IMR-90 (cell line): ENCODE measurements at regions not wholly inside any gene's neighbourhood (a gene's known extent, or its start where the extent isn't known, plus 50 kb on each side); places are given as distances from the start of the nearest gene placed in this dataset.

Source experiments
- ATAC-seq: fragments of 200-7000 bp; cut with Tn5 transposase; 2 replicates; pipeline ENCODE4 v1.9.1; 2020; ENCODE audit warnings: low read depth, mild to moderate bottlenecking, moderate library complexity
- BruUV-seq: library from RNA; stranded (reverse); fragments of 400-500 nt; replicated peaks from 2 replicates; lab custom pipeline; 2021; lab: Mats Ljungman, UMichigan
- CTCF ChIA-PET: fragments of 300-600 bp; formaldehyde crosslinking; extraction: SDS; loops from one replicate; lab custom pipeline; 2021; ENCODE audit warnings: antibody characterized with exemption; lab: Yijun Ruan, JAX
- POLR2A ChIA-PET: fragments of 300-600 bp; sonication (Branson Sonifier 250); formaldehyde crosslinking; loops from one replicate; lab custom pipeline; 2022; ENCODE audit warnings: antibody characterized with exemption; ENCODE audit not compliant: unreplicated experiment; lab: Charles Lee
- DNase-seq: peaks from one replicate; pipeline ENCODE4 v3.0.0; 2013
- H2AFZ ChIP-seq: replicated peaks from 2 replicates; pipeline ENCODE3; 2013; ENCODE audit warnings: low read length, mild to moderate bottlenecking; ENCODE audit not compliant: poor library complexity
- H2AK5ac ChIP-seq: 2 replicates; pipeline ENCODE4 v1.6.1; 2013; ENCODE audit warnings: low read depth, low read length, inconsistent platforms
- H2AK9ac ChIP-seq: replicated peaks from 2 replicates; pipeline ENCODE3; 2013; ENCODE audit warnings: mild to moderate bottlenecking, low read depth, low read length, moderate library complexity; ENCODE audit not compliant: poor library complexity
- H2BK120ac ChIP-seq: 2 replicates; pipeline ENCODE4 v1.6.1; 2013; ENCODE audit warnings: low read depth, low read length, inconsistent platforms
- H2BK15ac ChIP-seq: 3 replicates; pipeline ENCODE4 v1.6.1; 2013; ENCODE audit warnings: low read depth, low read length, inconsistent platforms
- H2BK20ac ChIP-seq: 2 replicates; pipeline ENCODE4 v1.6.1; 2013; ENCODE audit warnings: low read depth, mild to moderate bottlenecking, inconsistent platforms, low read length, moderate library complexity
- H2BK5ac ChIP-seq: 2 replicates; pipeline ENCODE4 v1.6.1; 2013; ENCODE audit warnings: mild to moderate bottlenecking, low read depth, low read length, inconsistent platforms; ENCODE audit not compliant: poor library complexity, severe bottlenecking
- H3K14ac ChIP-seq: replicated peaks from 2 replicates; pipeline ENCODE4 v1.6.1; 2013; ENCODE audit warnings: low read depth, low read length, inconsistent platforms
- H3K18ac ChIP-seq: 2 replicates; pipeline ENCODE4 v1.6.1; 2013; ENCODE audit warnings: low read depth, low read length, control low read depth
- H3K23ac ChIP-seq: 2 replicates; pipeline ENCODE4 v1.6.1; 2013; ENCODE audit warnings: low read depth, low read length, inconsistent platforms
- H3K27ac ChIP-seq: 2 replicates; pipeline ENCODE4 v1.5.1; 2013; ENCODE audit warnings: mild to moderate bottlenecking, control low read depth, low read length; ENCODE audit not compliant: insufficient read depth
- H3K27me3 ChIP-seq: 2 replicates; pipeline ENCODE4 v1.6.1; 2013; ENCODE audit warnings: low read length; ENCODE audit not compliant: control insufficient read depth, insufficient read depth
- H3K36me3 ChIP-seq: 2 replicates; pipeline ENCODE4 v1.6.1; 2013; ENCODE audit warnings: low read length, mixed read lengths; ENCODE audit not compliant: control insufficient read depth, insufficient read depth
- H3K4ac ChIP-seq: 2 replicates; pipeline ENCODE4 v1.6.1; 2013; ENCODE audit warnings: low read depth, low read length, inconsistent platforms
- H3K4me1 ChIP-seq: 2 replicates; pipeline ENCODE4 v1.6.1; 2013; ENCODE audit warnings: low read length, mixed read lengths; ENCODE audit not compliant: control insufficient read depth, insufficient read depth
- H3K4me2 ChIP-seq: 2 replicates; pipeline ENCODE4 v1.6.1; 2013; ENCODE audit warnings: low read depth, mild to moderate bottlenecking, control low read depth, low read length, moderate library complexity
- H3K4me3 ChIP-seq: 2 replicates; pipeline ENCODE4 v1.5.1; 2013; ENCODE audit warnings: low read depth, mild to moderate bottlenecking, control low read depth, low read length, moderate library complexity; ENCODE audit not compliant: insufficient read depth
- H3K56ac ChIP-seq: 2 replicates; pipeline ENCODE4 v1.6.1; 2013; ENCODE audit warnings: low read length, inconsistent platforms; ENCODE audit not compliant: insufficient read depth; ENCODE audit errors: extremely low read depth
- H3K79me1 ChIP-seq, 2 experiments: 2 replicates each; pipeline ENCODE4 v1.6.1; 2013; ENCODE audit warnings: low read length in 2 of 2, inconsistent platforms in 1 of 2, low read depth in 1 of 2
- H3K9ac ChIP-seq: 2 replicates; pipeline ENCODE4 v1.6.1; 2013; ENCODE audit warnings: low read depth, low read length, control low read depth
- H3K9me1 ChIP-seq: 2 replicates; pipeline ENCODE4 v1.6.1; 2013; ENCODE audit warnings: low read length, inconsistent platforms; ENCODE audit not compliant: insufficient read depth
- H3K9me3 ChIP-seq: 2 replicates; pipeline ENCODE4 v1.6.1; 2013; ENCODE audit warnings: low read length; ENCODE audit not compliant: control insufficient read depth, insufficient read depth
- H4K20me1 ChIP-seq: 2 replicates; pipeline ENCODE4 v1.6.1; 2013; ENCODE audit warnings: low read length, inconsistent platforms; ENCODE audit not compliant: insufficient read depth
- H4K5ac ChIP-seq: 2 replicates; pipeline ENCODE4 v1.6.1; 2013; ENCODE audit warnings: mild to moderate bottlenecking, low read depth, low read length, control low read depth
- H4K8ac ChIP-seq, 2 experiments: 2 replicates each; pipeline ENCODE4 v1.6.1; 2013; ENCODE audit warnings: low read depth in 2 of 2, low read length in 2 of 2, control low read depth in 1 of 2, inconsistent platforms in 1 of 2
- H4K91ac ChIP-seq: 2 replicates; pipeline ENCODE4 v1.6.1; 2013; ENCODE audit warnings: low read depth, low read length, inconsistent platforms; ENCODE audit not compliant: insufficient read depth
- BHLHE40 ChIP-seq: fragments of 150-350 bp; IDR thresholded peaks from 2 replicates; pipeline ENCODE4 v1.6.1; 2016; ENCODE audit warnings: mild to moderate bottlenecking, low read depth, low read length
- CHD1 ChIP-seq: IDR thresholded peaks from 2 replicates; pipeline ENCODE4 v1.6.1; 2012; ENCODE audit warnings: low read depth, low read length, improper control_type of control experiment
- ELK1 ChIP-seq: fragments of 150-350 bp; IDR thresholded peaks from 2 replicates; pipeline ENCODE4 v1.6.1; 2016; ENCODE audit warnings: low read depth, mild to moderate bottlenecking, low read length, moderate library complexity, borderline replicate concordance
- FOS ChIP-seq: fragments of 150-350 bp; IDR thresholded peaks from 2 replicates; pipeline ENCODE4 v1.6.1; 2016; ENCODE audit warnings: low read depth, low read length
- NFE2L2 ChIP-seq: fragments of 150-350 bp; IDR thresholded peaks from 2 replicates; pipeline ENCODE4 v1.6.1; 2016; ENCODE audit warnings: low read depth, mild to moderate bottlenecking, low read length
- POLR2A ChIP-seq: IDR thresholded peaks from 2 replicates; pipeline ENCODE4 v1.6.1; 2012; ENCODE audit warnings: mild to moderate bottlenecking, low read depth, low read length
- RAD21 ChIP-seq: IDR thresholded peaks from 2 replicates; pipeline ENCODE4 v1.6.1; 2012; ENCODE audit warnings: low read length, improper control_type of control experiment
- RFX5 ChIP-seq: IDR thresholded peaks from 2 replicates; pipeline ENCODE4 v1.8.0; 2012; ENCODE audit warnings: low read depth, mild to moderate bottlenecking, low read length, moderate library complexity
- SMC3 ChIP-seq: fragments of 150-350 bp; IDR thresholded peaks from 2 replicates; pipeline ENCODE4 v1.6.1; 2016; ENCODE audit warnings: low read depth, mild to moderate bottlenecking, antibody characterized with exemption, low read length, moderate library complexity
- USF2 ChIP-seq: fragments of 150-350 bp; IDR thresholded peaks from 2 replicates; pipeline ENCODE4 v1.6.1; 2017; ENCODE audit warnings: mild to moderate bottlenecking, antibody characterized with exemption, low read length, low read depth
- WGBS, 2 experiments: methylation state at CpG; one replicate each; pipeline versions ENCODE4 v1.1.5 to v1.1.7; 2013; ENCODE audit warnings: missing lambda C conversion rate in 2 of 2; ENCODE audit not compliant: insufficient read length in 1 of 2; ENCODE audit errors: extremely low coverage in 2 of 2; 5-methylcytosine and 5-hydroxymethylcytosine counted together
- dilution Hi-C: fragments of 300-500 bp; cut with HindIII; formaldehyde crosslinking; loops from one replicate; pipeline ENCODE4 v1.14.3; 2018; ENCODE audit warnings: low sequenced_read_pairs; ENCODE audit not compliant: unreplicated experiment
- in situ Hi-C: fragments of 300-500 bp; cut with MboI; formaldehyde crosslinking; loops from 3 replicates; pipeline ENCODE4 v1.14.3; 2019; ENCODE audit warnings: low sequenced_read_pairs, inconsistent platforms, mixed read lengths
- intact Hi-C: fragments of 100-400 bp; cut with micrococcal nuclease; formaldehyde crosslinking; loops from 2 replicates; pipeline ENCODE4 v1.10.0; 2022

GRCh38 chr7:22582863-22583622, 83.1 kb upstream of the STEAP1B start:
- peak overlapping the region; percentile 49 for H2BK5ac ChIP-seq
- ATAC-seq (peak; percentile 83), DNase-seq (peak; percentile 89)
- H2AK9ac ChIP-seq = no peak overlapping the region
- no peak for TF ChIP-seq SMC3
- no peak for TF ChIP-seq FOS
- TF ChIP-seq POLR2A = no peak
- TF ChIP-seq RFX5 = no peak
- no peak for TF ChIP-seq RAD21
- no peak for TF ChIP-seq CHD1
- TF ChIP-seq NFE2L2 = no peak
- TF ChIP-seq BHLHE40 = no peak
- TF ChIP-seq USF2 = no peak
- TF ChIP-seq ELK1 = no peak
- no peaks in the 10 kb centered on the region for H3K79me1 ChIP-seq
- H2AK5ac ChIP-seq = peak overlapping the region; percentile 65
- peak overlapping the region; percentile 72 for H2BK20ac ChIP-seq
- H3K4ac ChIP-seq = peak overlapping the region; percentile 65; the same call in 1 of the 2 replicates
- no peak overlapping the region for H3K4me3 ChIP-seq
- H3K23ac ChIP-seq = no peak overlapping the region
- 0 out of 2 replicates have a peak overlapping the region, but pooled peaks have one; percentile 25 for H3K18ac ChIP-seq
- no peak overlapping the region for H3K9ac ChIP-seq
- no peak overlapping the region for H3K56ac ChIP-seq
- no peak overlapping the region for H4K5ac ChIP-seq
- no peaks in the 10 kb centered on the region for H3K27me3 ChIP-seq
- H3K9me3 ChIP-seq = peaks cover 5% of the 10 kb centered on the region; the same call in 1 of the 2 replicates
- peak overlapping the region; percentile 23 for H3K14ac ChIP-seq
- H2BK15ac ChIP-seq = peak overlapping the region; percentile 45; the same call in 2 of the 3 replicates
- H4K20me1 ChIP-seq = no peaks in the 10 kb centered on the region
- WGBS, 2 experiments = no CpG with 5 or more reads among the region's 7 CpGs
- no peak overlapping the region for H3K27ac ChIP-seq
- peak overlapping the region in 1 of 2 experiments; percentile 26; a peak in 3 of 4 replicates for H4K8ac ChIP-seq
- H3K4me1 ChIP-seq = peaks cover 19% of the 10 kb centered on the region
- no peak overlapping the region for H3K4me2 ChIP-seq
- H2BK120ac ChIP-seq = peak overlapping the region; percentile 73; the same call in 1 of the 2 replicates
- ChIA-PET POLR2A (no interaction called here), CTCF (interaction anchor here (1.2 kb wide), 1 partner anchor 145 kb away, joined by 5 read pairs; no protein-coding TSS in a partner anchor)
- intact Hi-C loops (loop anchor here (5.0 kb wide), 1 partner anchor 79 kb away; no protein-coding TSS in a partner anchor), in situ Hi-C loops (no loop called here), dilution Hi-C loops (no loop called here)
- H3K36me3 ChIP-seq = no peaks in the 10 kb centered on the region
- BruUV-seq = no TSS peak
- peak overlapping the region; percentile 68; the same call in 1 of the 2 replicates for H4K91ac ChIP-seq
- H3K9me1 ChIP-seq = peaks cover 14% of the 10 kb centered on the region
- H2AFZ ChIP-seq = peak overlapping the region; percentile 67
